IMR-90 (cell line): ENCODE measurements at regions not wholly inside any gene's neighbourhood (a gene's known extent, or its start where the extent isn't known, plus 50 kb on each side); places are given as distances from the start of the nearest gene placed in this dataset.

Experiments used
- ATAC-seq: fragments of 200-7000 bp; cut with Tn5 transposase; 2 replicates; pipeline ENCODE4 v1.9.1; 2020; ENCODE audit warnings: low read depth, mild to moderate bottlenecking, moderate library complexity
- BruUV-seq: library from RNA; stranded (reverse); fragments of 400-500 nt; replicated peaks from 2 replicates; lab custom pipeline; 2021; lab: Mats Ljungman, UMichigan
- CTCF ChIA-PET: fragments of 300-600 bp; formaldehyde crosslinking; extraction: SDS; loops from one replicate; lab custom pipeline; 2021; ENCODE audit warnings: antibody characterized with exemption; lab: Yijun Ruan, JAX
- POLR2A ChIA-PET: fragments of 300-600 bp; sonication (Branson Sonifier 250); formaldehyde crosslinking; loops from one replicate; lab custom pipeline; 2022; ENCODE audit warnings: antibody characterized with exemption; ENCODE audit not compliant: unreplicated experiment; lab: Charles Lee
- DNase-seq: peaks from one replicate; pipeline ENCODE4 v3.0.0; 2013
- H2AFZ ChIP-seq: replicated peaks from 2 replicates; pipeline ENCODE3; 2013; ENCODE audit warnings: low read length, mild to moderate bottlenecking; ENCODE audit not compliant: poor library complexity
- H2AK5ac ChIP-seq: 2 replicates; pipeline ENCODE4 v1.6.1; 2013; ENCODE audit warnings: low read depth, low read length, inconsistent platforms
- H2AK9ac ChIP-seq: replicated peaks from 2 replicates; pipeline ENCODE3; 2013; ENCODE audit warnings: mild to moderate bottlenecking, low read depth, low read length, moderate library complexity; ENCODE audit not compliant: poor library complexity
- H2BK120ac ChIP-seq: 2 replicates; pipeline ENCODE4 v1.6.1; 2013; ENCODE audit warnings: low read depth, low read length, inconsistent platforms
- H2BK15ac ChIP-seq: 3 replicates; pipeline ENCODE4 v1.6.1; 2013; ENCODE audit warnings: low read depth, low read length, inconsistent platforms
- H2BK20ac ChIP-seq: 2 replicates; pipeline ENCODE4 v1.6.1; 2013; ENCODE audit warnings: low read depth, mild to moderate bottlenecking, inconsistent platforms, low read length, moderate library complexity
- H2BK5ac ChIP-seq: 2 replicates; pipeline ENCODE4 v1.6.1; 2013; ENCODE audit warnings: mild to moderate bottlenecking, low read depth, low read length, inconsistent platforms; ENCODE audit not compliant: poor library complexity, severe bottlenecking
- H3K14ac ChIP-seq: replicated peaks from 2 replicates; pipeline ENCODE4 v1.6.1; 2013; ENCODE audit warnings: low read depth, low read length, inconsistent platforms
- H3K18ac ChIP-seq: 2 replicates; pipeline ENCODE4 v1.6.1; 2013; ENCODE audit warnings: low read depth, low read length, control low read depth
- H3K23ac ChIP-seq: 2 replicates; pipeline ENCODE4 v1.6.1; 2013; ENCODE audit warnings: low read depth, low read length, inconsistent platforms
- H3K27ac ChIP-seq: 2 replicates; pipeline ENCODE4 v1.5.1; 2013; ENCODE audit warnings: mild to moderate bottlenecking, control low read depth, low read length; ENCODE audit not compliant: insufficient read depth
- H3K27me3 ChIP-seq: 2 replicates; pipeline ENCODE4 v1.6.1; 2013; ENCODE audit warnings: low read length; ENCODE audit not compliant: control insufficient read depth, insufficient read depth
- H3K36me3 ChIP-seq: 2 replicates; pipeline ENCODE4 v1.6.1; 2013; ENCODE audit warnings: low read length, mixed read lengths; ENCODE audit not compliant: control insufficient read depth, insufficient read depth
- H3K4ac ChIP-seq: 2 replicates; pipeline ENCODE4 v1.6.1; 2013; ENCODE audit warnings: low read depth, low read length, inconsistent platforms
- H3K4me1 ChIP-seq: 2 replicates; pipeline ENCODE4 v1.6.1; 2013; ENCODE audit warnings: low read length, mixed read lengths; ENCODE audit not compliant: control insufficient read depth, insufficient read depth
- H3K4me2 ChIP-seq: 2 replicates; pipeline ENCODE4 v1.6.1; 2013; ENCODE audit warnings: low read depth, mild to moderate bottlenecking, control low read depth, low read length, moderate library complexity
- H3K4me3 ChIP-seq: 2 replicates; pipeline ENCODE4 v1.5.1; 2013; ENCODE audit warnings: low read depth, mild to moderate bottlenecking, control low read depth, low read length, moderate library complexity; ENCODE audit not compliant: insufficient read depth
- H3K56ac ChIP-seq: 2 replicates; pipeline ENCODE4 v1.6.1; 2013; ENCODE audit warnings: low read length, inconsistent platforms; ENCODE audit not compliant: insufficient read depth; ENCODE audit errors: extremely low read depth
- H3K79me1 ChIP-seq, 2 experiments: 2 replicates each; pipeline ENCODE4 v1.6.1; 2013; ENCODE audit warnings: low read length in 2 of 2, inconsistent platforms in 1 of 2, low read depth in 1 of 2
- H3K9ac ChIP-seq: 2 replicates; pipeline ENCODE4 v1.6.1; 2013; ENCODE audit warnings: low read depth, low read length, control low read depth
- H3K9me1 ChIP-seq: 2 replicates; pipeline ENCODE4 v1.6.1; 2013; ENCODE audit warnings: low read length, inconsistent platforms; ENCODE audit not compliant: insufficient read depth
- H3K9me3 ChIP-seq: 2 replicates; pipeline ENCODE4 v1.6.1; 2013; ENCODE audit warnings: low read length; ENCODE audit not compliant: control insufficient read depth, insufficient read depth
- H4K20me1 ChIP-seq: 2 replicates; pipeline ENCODE4 v1.6.1; 2013; ENCODE audit warnings: low read length, inconsistent platforms; ENCODE audit not compliant: insufficient read depth
- H4K5ac ChIP-seq: 2 replicates; pipeline ENCODE4 v1.6.1; 2013; ENCODE audit warnings: mild to moderate bottlenecking, low read depth, low read length, control low read depth
- H4K8ac ChIP-seq, 2 experiments: 2 replicates each; pipeline ENCODE4 v1.6.1; 2013; ENCODE audit warnings: low read depth in 2 of 2, low read length in 2 of 2, control low read depth in 1 of 2, inconsistent platforms in 1 of 2
- H4K91ac ChIP-seq: 2 replicates; pipeline ENCODE4 v1.6.1; 2013; ENCODE audit warnings: low read depth, low read length, inconsistent platforms; ENCODE audit not compliant: insufficient read depth
- BHLHE40 ChIP-seq: fragments of 150-350 bp; IDR thresholded peaks from 2 replicates; pipeline ENCODE4 v1.6.1; 2016; ENCODE audit warnings: mild to moderate bottlenecking, low read depth, low read length
- RCOR1 ChIP-seq: IDR thresholded peaks from 2 replicates; pipeline ENCODE4 v1.6.1; 2012; ENCODE audit warnings: mild to moderate bottlenecking, low read length, improper control_type of control experiment; ENCODE audit not compliant: insufficient replicate concordance
- WGBS, 2 experiments: methylation state at CpG; one replicate each; pipeline versions ENCODE4 v1.1.5 to v1.1.7; 2013; ENCODE audit warnings: missing lambda C conversion rate in 2 of 2; ENCODE audit not compliant: insufficient read length in 1 of 2; ENCODE audit errors: extremely low coverage in 2 of 2; 5-methylcytosine and 5-hydroxymethylcytosine counted together
- dilution Hi-C: fragments of 300-500 bp; cut with HindIII; formaldehyde crosslinking; loops from one replicate; pipeline ENCODE4 v1.14.3; 2018; ENCODE audit warnings: low sequenced_read_pairs; ENCODE audit not compliant: unreplicated experiment
- in situ Hi-C: fragments of 300-500 bp; cut with MboI; formaldehyde crosslinking; loops from 3 replicates; pipeline ENCODE4 v1.14.3; 2019; ENCODE audit warnings: low sequenced_read_pairs, inconsistent platforms, mixed read lengths
- intact Hi-C: fragments of 100-400 bp; cut with micrococcal nuclease; formaldehyde crosslinking; loops from 2 replicates; pipeline ENCODE4 v1.10.0; 2022
- TF ChIP-seq, protein P1 (sequence below): conservative IDR thresholded peaks from 2 replicates; pipeline ENCODE4 v1.5.1; 2012; ENCODE audit warnings: mild to moderate bottlenecking, low read depth, low read length, improper control_type of control experiment

- H3K79me1 ChIP-seq, result no peaks in the 10 kb centered on the region
- no peak overlapping the region for H2BK15ac ChIP-seq
- H4K5ac ChIP-seq, result no peak overlapping the region
- H3K18ac ChIP-seq, result no peak overlapping the region
- H3K14ac ChIP-seq, result no peak overlapping the region
- H2AK5ac ChIP-seq, result no peak overlapping the region
- no peaks in the 10 kb centered on the region for H3K4me1 ChIP-seq
- H3K9ac ChIP-seq, result no peak overlapping the region
- BruUV-seq, result no TSS peak
- H3K23ac ChIP-seq, result no peak overlapping the region
- no peak overlapping the region for H3K4me3 ChIP-seq
- no peak overlapping the region for H4K91ac ChIP-seq
- H2AK9ac ChIP-seq, result no peak overlapping the region
- H3K27me3 ChIP-seq, result peaks cover 3% of the 10 kb centered on the region; the same call in 1 of the 2 replicates
- H2AFZ ChIP-seq, result no peak overlapping the region
- TF ChIP-seq BHLHE40 (no peak), RCOR1 (no peak)
- TF ChIP-seq, protein P1, sequence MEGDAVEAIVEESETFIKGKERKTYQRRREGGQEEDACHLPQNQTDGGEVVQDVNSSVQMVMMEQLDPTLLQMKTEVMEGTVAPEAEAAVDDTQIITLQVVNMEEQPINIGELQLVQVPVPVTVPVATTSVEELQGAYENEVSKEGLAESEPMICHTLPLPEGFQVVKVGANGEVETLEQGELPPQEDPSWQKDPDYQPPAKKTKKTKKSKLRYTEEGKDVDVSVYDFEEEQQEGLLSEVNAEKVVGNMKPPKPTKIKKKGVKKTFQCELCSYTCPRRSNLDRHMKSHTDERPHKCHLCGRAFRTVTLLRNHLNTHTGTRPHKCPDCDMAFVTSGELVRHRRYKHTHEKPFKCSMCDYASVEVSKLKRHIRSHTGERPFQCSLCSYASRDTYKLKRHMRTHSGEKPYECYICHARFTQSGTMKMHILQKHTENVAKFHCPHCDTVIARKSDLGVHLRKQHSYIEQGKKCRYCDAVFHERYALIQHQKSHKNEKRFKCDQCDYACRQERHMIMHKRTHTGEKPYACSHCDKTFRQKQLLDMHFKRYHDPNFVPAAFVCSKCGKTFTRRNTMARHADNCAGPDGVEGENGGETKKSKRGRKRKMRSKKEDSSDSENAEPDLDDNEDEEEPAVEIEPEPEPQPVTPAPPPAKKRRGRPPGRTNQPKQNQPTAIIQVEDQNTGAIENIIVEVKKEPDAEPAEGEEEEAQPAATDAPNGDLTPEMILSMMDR, result no peak
- ATAC-seq, result no peak
- H3K36me3 ChIP-seq, result no peaks in the 10 kb centered on the region
- H2BK20ac ChIP-seq, result no peak overlapping the region
- dilution Hi-C loops, result no loop called here
- H3K27ac ChIP-seq, result no peak overlapping the region
- ChIA-PET CTCF (no interaction called here), POLR2A (no interaction called here)
- no peak overlapping the region for H2BK5ac ChIP-seq
- no peak for DNase-seq
- intact Hi-C loops, result no loop called here
- no peak overlapping the region for H3K56ac ChIP-seq
- no peaks in the 10 kb centered on the region for H3K9me3 ChIP-seq
- 54% methylated on average over 4 of the region's 5 CpGs; no CpG with 5 or more reads in 1 of the 2 experiments for WGBS, 2 experiments
- H3K4me2 ChIP-seq, result no peak overlapping the region
- no peaks in the 10 kb centered on the region for H3K9me1 ChIP-seq
- H4K20me1 ChIP-seq, result no peaks in the 10 kb centered on the region
- in situ Hi-C loops, result no loop called here
- H3K4ac ChIP-seq, result no peak overlapping the region
- H4K8ac ChIP-seq, result no peak overlapping the region
- no peak overlapping the region for H2BK120ac ChIP-seq
Observed at GRCh38 chr3:187593451-187593850, 76.7 kb downstream of the SST start.
